ENCODE measurements at regions not wholly inside any gene's neighbourhood (a gene's known extent, or its start where the extent isn't known, plus 50 kb on each side); places are given as distances from the start of the nearest gene placed in this dataset.

GRCh38 chr2:121960251-121960650 lies 204.8 kb downstream of the TSN start:
- H3K27ac ChIP-seq, result no peak overlapping the region
- TF ChIP-seq CTCF (IDR thresholded peaks at IDR 0.05), result no peak
- intact Hi-C loops (cut with DNase I), result no loop called here
- no peak overlapping the region for H3K4me3 ChIP-seq
- no peaks in the 10 kb centered on the region for H3K4me1 ChIP-seq
- DNase-seq (no peak), ATAC-seq (no peak)
- no peaks in the 10 kb centered on the region for H3K9me3 ChIP-seq
- H3K27me3 ChIP-seq (ENCODE audit: insufficient read depth in 3 of 3, low read length in 2 of 3), result peaks cover 0 to 3% (median 0%) of the 10 kb centered on the region in 3 donors
- 81 to 86% (median 84%) methylated on average over 7 of the region's 7 CpGs for WGBS, 3 donors
- no peaks in the 10 kb centered on the region for H3K36me3 ChIP-seq (ENCODE audit: insufficient read depth in 1 of 2, low read depth in 1 of 2)

- Histone ChIP-seq H3K9me3 (no peaks in the 10 kb centered on the region), H3K36me3 (ENCODE audit: insufficient read depth in 1 of 2, low read depth in 1 of 2) (no peaks in the 10 kb centered on the region), H3K4me1 (no peaks in the 10 kb centered on the region), H3K27me3 (ENCODE audit: insufficient read depth in 3 of 3, low read length in 2 of 3) (peaks cover 0 to 3% (median 0%) of the 10 kb centered on the region in 3 donors), H3K27ac (no peak overlapping the region), H3K4me3 (no peak overlapping the region)
- WGBS, 3 donors, result 81 to 85% (median 84%) methylated on average over 5 of the region's 5 CpGs
- no peak for DNase-seq
- no peak for ATAC-seq
- intact Hi-C loops (cut with DNase I), result no loop called here
- no peak for TF ChIP-seq CTCF (IDR thresholded peaks at IDR 0.05)
These were observed 206.3 kb downstream of the TSN start for GRCh38 chr2:121961761-121962160.

GRCh38 chr2:121965661-121966060 lies 210.2 kb downstream of the TSN start:
- Histone ChIP-seq H3K4me3 (no peak overlapping the region), H3K36me3 (ENCODE audit: insufficient read depth in 1 of 2, low read depth in 1 of 2) (no peaks in the 10 kb centered on the region), H3K27me3 (ENCODE audit: insufficient read depth in 3 of 3, low read length in 2 of 3) (no peaks in the 10 kb centered on the region), H3K27ac (no peak overlapping the region), H3K4me1 (no peaks in the 10 kb centered on the region), H3K9me3 (no peaks in the 10 kb centered on the region)
- TF ChIP-seq CTCF (IDR thresholded peaks at IDR 0.05), result no peak
- intact Hi-C loops (cut with DNase I), result no loop called here
- ATAC-seq, result no peak
- 81 to 89% (median 87%) methylated on average over 7 of the region's 7 CpGs for whole genome bisulfite sequencing, 3 donors
- no peak for DNase-seq

- DNase-seq (no peak), ATAC-seq (no peak)
- 79 to 89% (median 85%) methylated on average over 3 of the region's 3 CpGs for WGBS, 3 donors
- no peaks in the 10 kb centered on the region for H3K36me3 ChIP-seq (ENCODE audit: insufficient read depth in 1 of 2, low read depth in 1 of 2)
- H3K4me3 ChIP-seq, result no peak overlapping the region
- H3K27ac ChIP-seq, result no peak overlapping the region
- peaks cover 0 to 6% (median 0%) of the 10 kb centered on the region in 3 donors for H3K27me3 ChIP-seq (ENCODE audit: insufficient read depth in 3 of 3, low read length in 2 of 3)
- TF ChIP-seq CTCF (IDR thresholded peaks at IDR 0.05), result no peak
- H3K4me1 ChIP-seq, result no peaks in the 10 kb centered on the region
- intact Hi-C loops (cut with DNase I), result no loop called here
- H3K9me3 ChIP-seq, result no peaks in the 10 kb centered on the region
These were observed 211.2 kb downstream of the TSN start for GRCh38 chr2:121966663-121967062.

GRCh38 chr2:121969166-121969565 lies 213.7 kb downstream of the TSN start:
- Histone ChIP-seq H3K27me3 (ENCODE audit: insufficient read depth in 3 of 3, low read length in 2 of 3) (peaks cover 0 to 6% (median 0%) of the 10 kb centered on the region in 3 donors), H3K27ac (no peak overlapping the region), H3K9me3 (no peaks in the 10 kb centered on the region), H3K36me3 (ENCODE audit: insufficient read depth in 1 of 2, low read depth in 1 of 2) (no peaks in the 10 kb centered on the region), H3K4me3 (no peak overlapping the region), H3K4me1 (no peaks in the 10 kb centered on the region)
- intact Hi-C loops (cut with DNase I), result loop anchor here in 1 of 2 donors (2.0 kb wide), 1 partner anchor 156 kb away; no protein-coding TSS in a partner anchor
- ATAC-seq (peak in 2 of 4 donors; percentile 51 to 66), DNase-seq (peak in 1 of 2 donors; percentile 44)
- TF ChIP-seq CTCF (IDR thresholded peaks at IDR 0.05), result no peak
- 11 to 29% (median 12%) methylated on average over 5 of the region's 5 CpGs for WGBS, 3 donors
